ENCODE measurements at regions not wholly inside any gene's neighbourhood (a gene's known extent, or its start where the extent isn't known, plus 50 kb on each side); places are given as distances from the start of the nearest gene placed in this dataset.
A peak's percentile ranks its signal among the peaks of the same experiment; 100 is the strongest.

DNA sequence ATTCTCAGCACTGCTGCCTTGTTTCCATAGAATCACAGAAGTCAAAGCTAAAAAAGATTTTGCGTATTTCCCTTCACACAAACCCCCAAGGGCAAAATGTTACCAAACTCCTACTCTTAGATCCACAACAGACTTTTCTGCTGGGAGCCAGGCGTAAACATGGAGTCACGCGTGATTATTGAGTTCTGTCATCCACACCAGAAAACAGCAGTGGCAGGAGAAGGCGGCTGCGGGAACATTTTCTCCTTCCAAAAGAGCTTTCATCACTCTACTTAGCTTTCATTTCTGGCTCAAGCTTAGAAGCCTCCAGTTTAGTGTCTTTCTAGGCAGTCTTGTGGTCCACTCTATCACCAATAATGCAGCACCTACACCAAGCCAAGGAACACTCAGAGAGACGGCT, 712.9 kb upstream of the NRP1 start:
- no peak overlapping the region for H3K4ac ChIP-seq (ENCODE audit: low read depth, low read length)
- WGBS (ENCODE audit: extremely low coverage, insufficient coverage, insufficient read length) = no CpG with 5 or more reads among the region's 7 CpGs
- no peaks in the 10 kb centered on the region for H3K4me1 ChIP-seq (ENCODE audit: control insufficient read depth in 1 of 2, insufficient read depth in 2 of 2, low read length in 2 of 2)
- H2BK5ac ChIP-seq (ENCODE audit: low read depth, low read length, poor library complexity) = no peak overlapping the region
- no peak overlapping the region for H2BK120ac ChIP-seq (ENCODE audit: insufficient read depth, low read length, poor library complexity)
- no peak overlapping the region for H3K27ac ChIP-seq (ENCODE audit: low read depth, low read length)
- H3K18ac ChIP-seq (ENCODE audit: low read length) = no peak overlapping the region
- H2AFZ ChIP-seq (ENCODE audit: insufficient read depth, low read length, poor library complexity) = no peak overlapping the region
- no peak overlapping the region for H3K9ac ChIP-seq (ENCODE audit: low read length)
- no peaks in the 10 kb centered on the region for H3K79me2 ChIP-seq (ENCODE audit: control insufficient read depth, insufficient read depth, low read length, poor library complexity)
- no peak overlapping the region for H3K23ac ChIP-seq (ENCODE audit: low read length)
- no peak overlapping the region for H3K14ac ChIP-seq (ENCODE audit: low read length)
- no peak for DNase-seq
- no peaks in the 10 kb centered on the region for H3K79me1 ChIP-seq (ENCODE audit: low read length)
- no peak overlapping the region for H4K12ac ChIP-seq (ENCODE audit: low read depth, low read length)
- H4K91ac ChIP-seq (ENCODE audit: low read depth, low read length) = no peak overlapping the region
- H3K9me3 ChIP-seq (ENCODE audit: insufficient read depth, low read depth, low read length) = no peaks in the 10 kb centered on the region
- H3K36me3 ChIP-seq (ENCODE audit: control insufficient read depth in 1 of 2, insufficient read depth in 2 of 2, low read length in 2 of 2) = no peaks in the 10 kb centered on the region
- H2BK12ac ChIP-seq (ENCODE audit: low read length) = no peak overlapping the region
- H3K4me2 ChIP-seq (ENCODE audit: low read length) = no peak overlapping the region
- H2AK5ac ChIP-seq (ENCODE audit: low read length) = no peak overlapping the region
- no peak overlapping the region for H3K4me3 ChIP-seq (ENCODE audit: low read depth, low read length)
- no peak overlapping the region for H4K8ac ChIP-seq (ENCODE audit: low read depth, low read length)
- H3K27me3 ChIP-seq (ENCODE audit: insufficient read depth, low read length) = no peaks in the 10 kb centered on the region

DNA sequence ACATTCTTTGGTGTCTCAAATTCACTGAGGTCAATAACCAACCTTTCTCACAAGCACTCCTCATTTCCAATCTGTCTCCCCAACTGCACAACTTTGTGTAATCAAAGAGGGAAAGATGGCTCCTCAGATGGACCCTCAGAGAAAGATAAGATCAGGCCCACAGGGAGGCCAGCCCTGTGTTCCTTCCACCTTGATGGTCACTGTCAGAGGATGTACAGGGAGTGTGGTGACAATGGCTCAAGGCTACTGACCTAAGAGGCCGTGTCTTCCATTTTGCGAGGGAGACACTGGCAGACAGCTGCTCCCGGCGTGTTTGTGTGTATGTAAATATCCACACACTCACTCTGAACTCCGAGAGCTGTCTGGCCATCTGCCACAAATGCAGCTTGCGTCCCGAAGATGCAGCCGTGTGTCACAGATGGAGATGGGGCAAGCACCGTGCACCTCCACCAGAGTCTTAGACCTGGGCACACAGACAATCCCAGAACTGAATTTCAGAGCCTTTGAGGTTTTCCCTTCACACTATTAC, 712.1 kb upstream of the NRP1 start:
- Histone ChIP-seq H3K4ac (ENCODE audit: low read depth, low read length) (no peak overlapping the region), H3K23ac (ENCODE audit: low read length) (no peak overlapping the region), H3K27me3 (ENCODE audit: insufficient read depth, low read length) (no peaks in the 10 kb centered on the region), H3K9me3 (ENCODE audit: insufficient read depth, low read depth, low read length) (no peaks in the 10 kb centered on the region), H4K91ac (ENCODE audit: low read depth, low read length) (no peak overlapping the region), H3K36me3 (ENCODE audit: control insufficient read depth in 1 of 2, insufficient read depth in 2 of 2, low read length in 2 of 2) (no peaks in the 10 kb centered on the region), H2BK5ac (ENCODE audit: low read depth, low read length, poor library complexity) (no peak overlapping the region), H2AFZ (ENCODE audit: insufficient read depth, low read length, poor library complexity) (no peak overlapping the region), H4K8ac (ENCODE audit: low read depth, low read length) (no peak overlapping the region), H3K4me1 (ENCODE audit: control insufficient read depth in 1 of 2, insufficient read depth in 2 of 2, low read length in 2 of 2) (no peaks in the 10 kb centered on the region), H3K9ac (ENCODE audit: low read length) (peak overlapping the region; percentile 28), H3K79me2 (ENCODE audit: control insufficient read depth, insufficient read depth, low read length, poor library complexity) (no peaks in the 10 kb centered on the region), H3K27ac (ENCODE audit: low read depth, low read length) (no peak overlapping the region), H3K4me3 (ENCODE audit: low read depth, low read length) (no peak overlapping the region), H4K12ac (ENCODE audit: low read depth, low read length) (no peak overlapping the region), H3K79me1 (ENCODE audit: low read length) (no peaks in the 10 kb centered on the region), H2BK120ac (ENCODE audit: insufficient read depth, low read length, poor library complexity) (no peak overlapping the region), H3K14ac (ENCODE audit: low read length) (no peak overlapping the region), H2BK12ac (ENCODE audit: low read length) (no peak overlapping the region), H2AK5ac (ENCODE audit: low read length) (no peak overlapping the region), H3K4me2 (ENCODE audit: low read length) (no peak overlapping the region), H3K18ac (ENCODE audit: low read length) (no peak overlapping the region)
- no CpG with 5 or more reads among the region's 9 CpGs for WGBS (ENCODE audit: extremely low coverage, insufficient coverage, insufficient read length)
- DNase-seq = no peak

DNA sequence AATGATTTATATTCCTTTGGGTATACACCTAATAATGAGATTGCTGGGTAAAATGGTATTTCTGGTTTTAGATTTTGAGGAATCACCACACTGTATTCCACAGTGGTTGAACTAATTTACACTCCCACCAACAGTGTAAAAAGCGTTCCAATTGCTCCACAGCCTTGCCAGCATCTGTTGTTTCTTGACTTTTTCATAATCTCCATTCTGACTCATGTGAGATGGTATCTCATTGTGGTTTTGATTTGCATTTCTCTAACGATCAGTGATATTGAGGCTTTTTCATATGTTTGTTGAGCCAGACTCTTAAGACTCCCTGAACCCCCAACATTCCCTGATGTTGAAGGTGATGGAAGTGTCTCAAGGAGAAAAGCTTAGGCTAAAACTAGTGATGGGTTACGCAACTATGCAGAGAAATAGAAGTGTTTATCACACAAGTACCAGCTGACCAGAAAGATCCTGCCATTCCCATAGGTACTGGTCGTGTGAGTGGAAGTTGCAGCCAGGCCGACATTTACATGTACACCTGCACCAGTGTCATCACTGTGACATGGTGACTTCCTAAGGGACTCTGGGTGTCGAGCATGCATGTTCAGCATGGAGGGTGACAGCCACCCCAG, 711.2 kb upstream of the NRP1 start:
- Histone ChIP-seq H2BK120ac (ENCODE audit: insufficient read depth, low read length, poor library complexity) (no peak overlapping the region), H3K18ac (ENCODE audit: low read length) (no peak overlapping the region), H3K23ac (ENCODE audit: low read length) (no peak overlapping the region), H2BK12ac (ENCODE audit: low read length) (no peak overlapping the region), H3K4me2 (ENCODE audit: low read length) (no peak overlapping the region), H3K4ac (ENCODE audit: low read depth, low read length) (no peak overlapping the region), H2BK5ac (ENCODE audit: low read depth, low read length, poor library complexity) (no peak overlapping the region), H3K9me3 (ENCODE audit: insufficient read depth, low read depth, low read length) (no peaks in the 10 kb centered on the region), H3K14ac (ENCODE audit: low read length) (no peak overlapping the region), H3K79me2 (ENCODE audit: control insufficient read depth, insufficient read depth, low read length, poor library complexity) (no peaks in the 10 kb centered on the region), H4K91ac (ENCODE audit: low read depth, low read length) (no peak overlapping the region), H4K8ac (ENCODE audit: low read depth, low read length) (no peak overlapping the region), H2AK5ac (ENCODE audit: low read length) (no peak overlapping the region), H3K27me3 (ENCODE audit: insufficient read depth, low read length) (no peaks in the 10 kb centered on the region), H2AFZ (ENCODE audit: insufficient read depth, low read length, poor library complexity) (no peak overlapping the region), H3K27ac (ENCODE audit: low read depth, low read length) (no peak overlapping the region), H3K79me1 (ENCODE audit: low read length) (no peaks in the 10 kb centered on the region), H3K4me1 (ENCODE audit: control insufficient read depth in 1 of 2, insufficient read depth in 2 of 2, low read length in 2 of 2) (no peaks in the 10 kb centered on the region), H3K9ac (ENCODE audit: low read length) (no peak overlapping the region), H4K12ac (ENCODE audit: low read depth, low read length) (no peak overlapping the region), H3K36me3 (ENCODE audit: control insufficient read depth in 1 of 2, insufficient read depth in 2 of 2, low read length in 2 of 2) (no peaks in the 10 kb centered on the region), H3K4me3 (ENCODE audit: low read depth, low read length) (no peak overlapping the region)
- no CpG with 5 or more reads among the region's 6 CpGs for WGBS (ENCODE audit: extremely low coverage, insufficient coverage, insufficient read length)
- DNase-seq = peak in 1 of 2 donors; percentile 54

DNA sequence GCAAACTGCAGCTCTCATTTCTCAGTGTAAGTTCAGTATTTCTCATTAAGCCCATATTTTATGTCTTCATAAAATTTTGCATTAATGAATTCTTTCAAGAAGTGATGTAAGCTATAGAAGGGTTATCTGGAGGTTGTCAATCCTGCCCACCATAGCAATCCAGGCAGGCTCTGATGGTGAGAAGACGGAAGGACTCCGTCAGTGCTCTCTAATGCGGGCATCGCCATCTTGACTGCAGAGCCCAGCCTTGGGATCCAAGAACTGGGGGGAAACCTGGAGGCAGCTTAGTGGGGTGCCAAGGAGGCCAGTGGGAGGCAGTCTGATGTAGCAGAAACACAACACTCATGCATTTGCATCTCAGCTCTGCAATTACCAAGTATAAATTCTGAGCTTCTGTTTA, 707.4 kb upstream of the NRP1 start:
- no peak overlapping the region for H2BK12ac ChIP-seq (ENCODE audit: low read length)
- no peak overlapping the region for H4K12ac ChIP-seq (ENCODE audit: low read depth, low read length)
- H3K4me3 ChIP-seq (ENCODE audit: low read depth, low read length) = no peak overlapping the region
- no peaks in the 10 kb centered on the region for H3K79me1 ChIP-seq (ENCODE audit: low read length)
- no CpG with 5 or more reads among the region's 4 CpGs for WGBS (ENCODE audit: extremely low coverage, insufficient coverage, insufficient read length)
- no peak overlapping the region for H3K23ac ChIP-seq (ENCODE audit: low read length)
- H2BK120ac ChIP-seq (ENCODE audit: insufficient read depth, low read length, poor library complexity) = no peak overlapping the region
- H3K4me1 ChIP-seq (ENCODE audit: control insufficient read depth in 1 of 2, insufficient read depth in 2 of 2, low read length in 2 of 2) = no peaks in the 10 kb centered on the region
- no peak overlapping the region for H3K14ac ChIP-seq (ENCODE audit: low read length)
- no peak overlapping the region for H4K91ac ChIP-seq (ENCODE audit: low read depth, low read length)
- no peaks in the 10 kb centered on the region for H3K27me3 ChIP-seq (ENCODE audit: insufficient read depth, low read length)
- no peak overlapping the region for H2BK5ac ChIP-seq (ENCODE audit: low read depth, low read length, poor library complexity)
- no peaks in the 10 kb centered on the region for H3K9me3 ChIP-seq (ENCODE audit: insufficient read depth, low read depth, low read length)
- H3K36me3 ChIP-seq (ENCODE audit: control insufficient read depth in 1 of 2, insufficient read depth in 2 of 2, low read length in 2 of 2) = no peaks in the 10 kb centered on the region
- no peaks in the 10 kb centered on the region for H3K79me2 ChIP-seq (ENCODE audit: control insufficient read depth, insufficient read depth, low read length, poor library complexity)
- no peak overlapping the region for H3K9ac ChIP-seq (ENCODE audit: low read length)
- no peak for DNase-seq
- no peak overlapping the region for H4K8ac ChIP-seq (ENCODE audit: low read depth, low read length)
- H3K4me2 ChIP-seq (ENCODE audit: low read length) = no peak overlapping the region
- no peak overlapping the region for H3K27ac ChIP-seq (ENCODE audit: low read depth, low read length)
- H3K4ac ChIP-seq (ENCODE audit: low read depth, low read length) = no peak overlapping the region
- no peak overlapping the region for H2AK5ac ChIP-seq (ENCODE audit: low read length)
- no peak overlapping the region for H2AFZ ChIP-seq (ENCODE audit: insufficient read depth, low read length, poor library complexity)
- H3K18ac ChIP-seq (ENCODE audit: low read length) = no peak overlapping the region

Measured in trophoblast cell (in vitro differentiated cells and primary cell).